ENCODE measurements at regions not wholly inside any gene's neighbourhood (a gene's known extent, or its start where the extent isn't known, plus 50 kb on each side); places are given as distances from the start of the nearest gene placed in this dataset.

- TF ChIP-seq HOXB13 (CRISPR knock-in tag; IDR thresholded peaks at IDR 0.05; ENCODE audit: low read depth), result no peak
- TF ChIP-seq CTCF (IDR thresholded peaks at IDR 0.05), result no peak
- TF ChIP-seq CEBPB (IDR thresholded peaks at IDR 0.05), result no peak
- TF ChIP-seq MAX (IDR thresholded peaks at IDR 0.05), result no peak
- no peak for TF ChIP-seq ZSCAN20 (CRISPR knock-in tag; IDR thresholded peaks at IDR 0.05)
These were observed 145.1 kb downstream of the SAMD5 start for GRCh38 chr6:147653631-147654030.
